Spleen (tissue), 11 donors: ENCODE measurements at regions not wholly inside any gene's neighbourhood (a gene's known extent, or its start where the extent isn't known, plus 50 kb on each side); places are given as distances from the start of the nearest gene placed in this dataset.

Experiments used
- DNase-seq: peaks from one replicate; pipeline ENCODE4 v3.0.0-alpha.2; 2020
- H3K27ac ChIP-seq, 8 donors: fragments of 200-600 bp; sonication (generic) in 7 of 8; 1 replicate in 4 of 8; 2 replicates in 4 of 8; pipeline versions ENCODE4 v1.5.0 to v1.8.0; 2016 to 2021; ENCODE audit warnings: inconsistent platforms in 4 of 8, mild to moderate bottlenecking in 4 of 8, moderate library complexity in 1 of 8
- H3K27me3 ChIP-seq, 7 donors: fragments of 200-600 bp; sonication (generic) in 6 of 7; replicated peaks in 1 of 7; 1 replicate in 4 of 7; 2 replicates in 3 of 7; pipeline versions ENCODE4 v1.5.0 to v1.8.0; 2016 to 2021; ENCODE audit warnings: inconsistent platforms in 3 of 7, mild to moderate bottlenecking in 1 of 7
- H3K36me3 ChIP-seq, 6 donors: fragments of 200-600 bp; sonication (generic) in 5 of 6; 1 replicate in 4 of 6; 2 replicates in 2 of 6; pipeline versions ENCODE4 v1.5.0 to v1.8.0; 2016 to 2021; ENCODE audit warnings: inconsistent platforms in 2 of 6
- H3K4me1 ChIP-seq, 6 donors: fragments of 200-600 bp; sonication (generic) in 5 of 6; 1 replicate in 3 of 6; 2 replicates in 3 of 6; pipeline versions ENCODE4 v1.5.0 to v1.8.0; 2016 to 2021; ENCODE audit warnings: inconsistent platforms in 3 of 6
- H3K4me3 ChIP-seq, 8 donors: fragments of 200-600 bp; sonication (generic) in 7 of 8; 1 replicate in 4 of 8; 2 replicates in 4 of 8; pipeline versions ENCODE4 v1.5.0 to v1.8.0; 2016 to 2021; ENCODE audit warnings: inconsistent platforms in 4 of 8, mild to moderate bottlenecking in 4 of 8, moderate library complexity in 2 of 8
- H3K9me3 ChIP-seq, 8 donors: fragments of 200-600 bp; sonication (generic) in 7 of 8; 1 replicate in 4 of 8; 2 replicates in 4 of 8; pipeline versions ENCODE4 v1.5.0 to v1.8.0; 2016 to 2021; ENCODE audit warnings: inconsistent platforms in 4 of 8
- POLR2A ChIP-seq, 3 donors: fragments of 450-650 bp; IDR thresholded peaks; one replicate each; pipeline ENCODE4 v1.5.1; 2017; ENCODE audit warnings: antibody characterized with exemption in 3 of 3, mild to moderate bottlenecking in 1 of 3
- POLR2AphosphoS5 ChIP-seq, 3 donors: sonication (generic); formaldehyde crosslinking; IDR thresholded peaks; one replicate each; pipeline ENCODE4 v1.5.1; 2017; ENCODE audit warnings: antibody characterized with exemption in 3 of 3
- WGBS, 5 donors: extraction: QIAGEN DNeasy Blood & Tissue Kit in 3 of 5; methylation state at CpG; one replicate each; pipeline versions ENCODE4 v1.1.5 to v1.1.7; 2013 to 2018; 5-methylcytosine and 5-hydroxymethylcytosine counted together
- intact Hi-C: fragments of 100-400 bp; cut with DNase I; formaldehyde crosslinking; loops from one replicate; pipeline ENCODE4 v1.15.0; 2023; ENCODE audit warnings: low total_unique reads
- TF ChIP-seq, protein P1 (sequence below), 11 experiments: fragments of 200-600 bp in 7 of 11; fragments of 450-650 bp in 4 of 11; sonication (generic) in 4 of 11; IDR thresholded peaks in 8 of 11; conservative IDR thresholded peaks in 3 of 11; 1 replicate in 7 of 11; 2 replicates in 4 of 11; pipeline versions ENCODE4 v1.4.0 to v1.8.0; 2016 to 2021; ENCODE audit warnings: antibody characterized with exemption in 11 of 11, inconsistent platforms in 4 of 11, mild to moderate bottlenecking in 1 of 11
- donor health status: healthy with polysubstance abuse.
- donor health status: DM: no; HTN: no; CAD: no; lungs with moderate emphysema.
- donor health status: DM: no; HTN: no; CAD: no.
- donor health status: Bipolar disorder and iron deficiency.
- donor health status: healthy.
- donor health status: DM: no; HTN: no; CAD: no.
- donor health status: DM: yes; HTN: yes; CAD: no.

DNA sequence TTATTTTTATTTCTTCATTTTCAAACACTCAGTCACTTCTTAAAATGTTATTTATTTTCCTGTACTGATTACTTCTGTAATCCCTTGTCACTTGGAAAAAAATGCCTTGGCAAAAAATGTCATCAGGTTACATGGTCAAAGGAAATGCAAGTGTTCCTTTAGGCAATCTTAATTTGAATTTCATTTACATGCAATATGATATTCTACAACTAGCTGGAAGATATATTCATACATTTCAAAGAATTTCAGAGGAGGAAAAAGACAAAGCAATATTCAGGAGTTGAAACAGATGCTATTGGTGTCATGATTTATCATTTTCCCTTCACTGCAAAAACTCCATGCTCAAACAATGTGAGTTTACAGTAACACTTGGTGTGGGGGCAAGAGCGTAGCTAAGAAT is 1316.6 kb downstream of the FSTL5 start:
- no peaks in the 10 kb centered on the region for H3K4me1 ChIP-seq
- H3K27me3 ChIP-seq, result no peaks in the 10 kb centered on the region
- intact Hi-C loops, result no loop called here
- H3K36me3 ChIP-seq, result no peaks in the 10 kb centered on the region
- DNase-seq, result no peak
- no peak overlapping the region for H3K4me3 ChIP-seq
- H3K27ac ChIP-seq, result no peak overlapping the region
- 85 to 95% (median 91%) methylated on average over 1 of the region's 1 CpG for WGBS, 5 donors
- no peaks in the 10 kb centered on the region for H3K9me3 ChIP-seq
- no peak for TF ChIP-seq POLR2AphosphoS5 (IDR thresholded peaks at IDR 0.05)

DNA sequence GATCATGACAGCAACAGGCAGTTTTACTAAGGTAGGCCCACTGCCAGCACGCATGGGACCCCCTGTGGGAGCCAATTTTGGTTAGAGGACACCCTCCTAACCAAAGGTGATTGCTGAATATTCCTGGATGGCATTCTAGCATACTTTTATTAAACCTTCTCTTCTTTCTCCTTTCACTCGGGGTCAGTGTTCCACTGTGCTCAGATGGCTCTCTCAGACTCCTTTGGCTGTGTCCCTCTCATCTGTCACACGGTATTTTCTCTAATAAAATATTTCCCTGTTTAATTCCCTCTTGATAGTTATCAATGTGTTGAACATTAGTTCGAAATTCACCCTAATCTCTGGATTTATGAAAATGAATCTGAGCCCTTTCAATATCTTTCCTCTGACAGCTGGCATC is 1315.3 kb downstream of the FSTL5 start:
- Histone ChIP-seq H3K4me1 (no peaks in the 10 kb centered on the region), H3K36me3 (no peaks in the 10 kb centered on the region), H3K4me3 (no peak overlapping the region), H3K9me3 (no peaks in the 10 kb centered on the region), H3K27me3 (no peaks in the 10 kb centered on the region), H3K27ac (no peak overlapping the region)
- no peak for DNase-seq
- WGBS, 5 donors, result 57 to 78% (median 65%) methylated on average over 4 of the region's 4 CpGs
- TF ChIP-seq POLR2AphosphoS5 (IDR thresholded peaks at IDR 0.05) (no peak), POLR2A (IDR thresholded peaks at IDR 0.05) (no peak)
- TF ChIP-seq, protein P1, sequence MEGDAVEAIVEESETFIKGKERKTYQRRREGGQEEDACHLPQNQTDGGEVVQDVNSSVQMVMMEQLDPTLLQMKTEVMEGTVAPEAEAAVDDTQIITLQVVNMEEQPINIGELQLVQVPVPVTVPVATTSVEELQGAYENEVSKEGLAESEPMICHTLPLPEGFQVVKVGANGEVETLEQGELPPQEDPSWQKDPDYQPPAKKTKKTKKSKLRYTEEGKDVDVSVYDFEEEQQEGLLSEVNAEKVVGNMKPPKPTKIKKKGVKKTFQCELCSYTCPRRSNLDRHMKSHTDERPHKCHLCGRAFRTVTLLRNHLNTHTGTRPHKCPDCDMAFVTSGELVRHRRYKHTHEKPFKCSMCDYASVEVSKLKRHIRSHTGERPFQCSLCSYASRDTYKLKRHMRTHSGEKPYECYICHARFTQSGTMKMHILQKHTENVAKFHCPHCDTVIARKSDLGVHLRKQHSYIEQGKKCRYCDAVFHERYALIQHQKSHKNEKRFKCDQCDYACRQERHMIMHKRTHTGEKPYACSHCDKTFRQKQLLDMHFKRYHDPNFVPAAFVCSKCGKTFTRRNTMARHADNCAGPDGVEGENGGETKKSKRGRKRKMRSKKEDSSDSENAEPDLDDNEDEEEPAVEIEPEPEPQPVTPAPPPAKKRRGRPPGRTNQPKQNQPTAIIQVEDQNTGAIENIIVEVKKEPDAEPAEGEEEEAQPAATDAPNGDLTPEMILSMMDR (IDR thresholded peaks at IDR 0.05 in 8 of 11, conservative IDR thresholded peaks at IDR 0.05 in 3 of 11), result no peak
- intact Hi-C loops, result no loop called here

DNA sequence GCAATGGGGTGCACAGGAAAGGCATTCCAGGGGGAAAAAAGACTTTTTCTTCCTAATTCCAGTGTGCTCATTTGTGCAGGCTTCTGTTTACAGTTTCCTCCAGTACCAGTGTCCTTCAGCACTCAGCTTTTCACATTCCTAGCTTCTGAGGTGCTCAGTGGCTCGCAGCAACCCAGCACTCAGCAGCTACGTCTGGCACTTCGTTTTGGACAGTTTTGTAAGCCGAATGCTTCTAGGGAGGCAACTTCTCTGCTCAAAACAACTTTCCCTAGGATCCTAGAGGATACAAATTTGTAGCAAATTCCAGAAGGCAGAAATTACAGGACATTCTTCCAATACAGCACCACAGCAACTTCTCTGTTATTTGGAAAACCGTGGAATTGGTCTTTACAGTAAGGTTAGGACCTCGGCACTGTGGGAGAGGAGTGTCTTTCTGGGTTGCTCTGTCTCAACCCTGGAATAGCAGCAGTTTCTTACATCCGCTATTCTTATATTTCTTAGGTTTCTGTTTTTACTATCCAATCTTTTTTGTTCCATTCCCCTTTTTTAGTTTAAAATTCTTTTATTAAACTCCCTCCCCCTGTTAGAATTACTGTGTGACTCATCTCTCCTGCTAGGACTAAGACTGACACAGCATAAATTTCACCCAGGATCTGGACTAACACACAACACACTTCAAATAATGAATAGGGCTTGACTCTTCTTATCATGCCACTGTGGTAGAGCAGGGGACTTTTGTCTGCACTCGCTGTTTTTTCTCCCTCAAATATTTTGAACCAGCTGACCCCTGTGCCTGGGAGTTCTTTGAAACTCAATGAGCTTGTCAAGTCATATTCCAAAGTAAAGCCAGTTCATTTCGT is 1314.7 kb downstream of the FSTL5 start:
- intact Hi-C loops, result no loop called here
- Histone ChIP-seq H3K4me3 (no peak overlapping the region), H3K9me3 (no peaks in the 10 kb centered on the region), H3K27ac (no peak overlapping the region), H3K36me3 (no peaks in the 10 kb centered on the region), H3K4me1 (no peaks in the 10 kb centered on the region), H3K27me3 (no peaks in the 10 kb centered on the region)
- TF ChIP-seq, protein P1 (IDR thresholded peaks at IDR 0.05 in 8 of 11, conservative IDR thresholded peaks at IDR 0.05 in 3 of 11), result no peak
- TF ChIP-seq POLR2AphosphoS5 (IDR thresholded peaks at IDR 0.05) (no peak), POLR2A (IDR thresholded peaks at IDR 0.05) (no peak)
- 57 to 66% (median 61%) methylated on average over 9 of the region's 9 CpGs for WGBS, 5 donors
- DNase-seq, result no peak

DNA sequence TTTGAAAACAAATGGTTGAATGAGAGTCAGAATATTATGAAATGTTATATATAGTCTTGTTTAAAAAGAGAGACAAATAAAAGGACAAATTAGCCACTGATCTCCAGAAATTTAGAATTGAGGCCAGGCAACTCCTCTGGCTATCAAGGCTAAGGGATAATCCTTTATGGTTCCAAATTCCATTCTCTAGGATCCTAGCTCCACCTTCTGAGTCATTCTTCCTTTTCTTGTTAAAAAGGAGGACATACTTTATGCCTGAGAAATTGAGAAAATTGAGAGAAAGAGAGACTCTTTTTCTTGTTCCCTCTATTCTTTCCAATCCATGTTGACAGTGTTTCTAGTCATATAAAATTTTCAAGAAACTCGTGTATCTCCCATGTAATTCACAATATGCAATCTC is 1299.5 kb downstream of the FSTL5 start:
- Histone ChIP-seq H3K4me1 (no peaks in the 10 kb centered on the region), H3K27ac (no peak overlapping the region), H3K9me3 (no peaks in the 10 kb centered on the region), H3K4me3 (no peak overlapping the region), H3K27me3 (no peaks in the 10 kb centered on the region), H3K36me3 (no peaks in the 10 kb centered on the region)
- WGBS, 5 donors, result 43 to 79% (median 55%) methylated on average over 1 of the region's 1 CpG
- intact Hi-C loops, result no loop called here
- DNase-seq, result no peak
- TF ChIP-seq POLR2A (IDR thresholded peaks at IDR 0.05) (no peak), POLR2AphosphoS5 (IDR thresholded peaks at IDR 0.05) (no peak)
- TF ChIP-seq, protein P1 (IDR thresholded peaks at IDR 0.05 in 8 of 11, conservative IDR thresholded peaks at IDR 0.05 in 3 of 11), result no peak
